Smooth muscle cell of the brain vasculature (primary cell): ENCODE measurements at regions not wholly inside any gene's neighbourhood (a gene's known extent, or its start where the extent isn't known, plus 50 kb on each side); places are given as distances from the start of the nearest gene placed in this dataset.

Experiments
- DNase-seq: peaks from one replicate; pipeline ENCODE4 v3.0.0-alpha.2; 2012; ENCODE audit warnings: low read depth, low spot score

GRCh38 chr22:22999523-22999922 is 70.8 kb upstream of the GNAZ start:
- no peak for DNase-seq

GRCh38 chr22:23000657-23001347 is 69.5 kb upstream of the GNAZ start:
- DNase-seq, result no peak

- DNase-seq, result no peak
These were observed 68.9 kb upstream of the GNAZ start for GRCh38 chr22:23001463-23001862.

GRCh38 chr22:23002612-23003180 is 67.6 kb upstream of the GNAZ start:
- DNase-seq, result no peak

GRCh38 chr22:23007823-23008222 is 62.5 kb upstream of the GNAZ start:
- DNase-seq, result no peak

GRCh38 chr22:23008896-23009295 is 61.4 kb upstream of the GNAZ start:
- DNase-seq, result no peak
